ENCODE measurements at regions not wholly inside any gene's neighbourhood (a gene's known extent, or its start where the extent isn't known, plus 50 kb on each side); places are given as distances from the start of the nearest gene placed in this dataset.

DNA sequence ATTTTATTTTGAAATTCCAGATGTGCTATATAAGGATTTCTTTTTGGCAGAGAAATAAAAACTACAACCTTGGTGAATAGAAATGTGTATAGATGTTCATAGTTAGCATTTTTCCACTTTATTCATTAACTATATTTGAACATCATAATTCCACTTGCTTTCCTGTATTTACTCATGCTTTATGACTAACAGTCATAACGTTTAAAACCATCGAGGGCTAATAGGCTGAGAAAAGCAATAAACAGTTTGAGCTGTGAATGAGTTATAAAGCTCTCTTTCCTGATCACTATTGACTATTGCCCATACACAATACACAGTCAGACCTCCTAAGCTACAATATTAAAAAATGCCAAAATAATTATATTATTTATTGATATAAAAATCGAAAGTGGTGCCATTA, 502.1 kb upstream of the RASGRP1 start:
- H3K27ac ChIP-seq (ENCODE audit: low read length): no peak overlapping the region
- H3F3A ChIP-seq (ENCODE audit: insufficient read depth, low read length, poor library complexity, severe bottlenecking): no peaks in the 10 kb centered on the region
- no peak overlapping the region for H2AFZ ChIP-seq (ENCODE audit: low read depth, low read length)
- no peaks in the 10 kb centered on the region for H3K27me3 ChIP-seq (ENCODE audit: insufficient read depth, low read depth, low read length)
- no peaks in the 10 kb centered on the region for H3K79me2 ChIP-seq (replicated peaks; ENCODE audit: insufficient read depth, low read length)
- TF ChIP-seq RAD21 (conservative IDR thresholded peaks at IDR 0.05) (no peak), TAF1 (IDR thresholded peaks at IDR 0.05; ENCODE audit: low read depth) (no peak), SMC3 (conservative IDR thresholded peaks at IDR 0.05; ENCODE audit: poor library complexity) (no peak), MXI1 (conservative IDR thresholded peaks at IDR 0.05; ENCODE audit: poor library complexity, severe bottlenecking) (no peak), EZH2 (IDR thresholded peaks at IDR 0.05; ENCODE audit: borderline replicate concordance, insufficient read depth, low read length, poor library complexity, severe bottlenecking) (no peak), EP300 (conservative IDR thresholded peaks at IDR 0.05; ENCODE audit: poor library complexity, severe bottlenecking) (no peak), POLR2AphosphoS5 (IDR thresholded peaks at IDR 0.05) (no peak)
- TF ChIP-seq, protein P1, sequence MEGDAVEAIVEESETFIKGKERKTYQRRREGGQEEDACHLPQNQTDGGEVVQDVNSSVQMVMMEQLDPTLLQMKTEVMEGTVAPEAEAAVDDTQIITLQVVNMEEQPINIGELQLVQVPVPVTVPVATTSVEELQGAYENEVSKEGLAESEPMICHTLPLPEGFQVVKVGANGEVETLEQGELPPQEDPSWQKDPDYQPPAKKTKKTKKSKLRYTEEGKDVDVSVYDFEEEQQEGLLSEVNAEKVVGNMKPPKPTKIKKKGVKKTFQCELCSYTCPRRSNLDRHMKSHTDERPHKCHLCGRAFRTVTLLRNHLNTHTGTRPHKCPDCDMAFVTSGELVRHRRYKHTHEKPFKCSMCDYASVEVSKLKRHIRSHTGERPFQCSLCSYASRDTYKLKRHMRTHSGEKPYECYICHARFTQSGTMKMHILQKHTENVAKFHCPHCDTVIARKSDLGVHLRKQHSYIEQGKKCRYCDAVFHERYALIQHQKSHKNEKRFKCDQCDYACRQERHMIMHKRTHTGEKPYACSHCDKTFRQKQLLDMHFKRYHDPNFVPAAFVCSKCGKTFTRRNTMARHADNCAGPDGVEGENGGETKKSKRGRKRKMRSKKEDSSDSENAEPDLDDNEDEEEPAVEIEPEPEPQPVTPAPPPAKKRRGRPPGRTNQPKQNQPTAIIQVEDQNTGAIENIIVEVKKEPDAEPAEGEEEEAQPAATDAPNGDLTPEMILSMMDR (IDR thresholded peaks at IDR 0.05; ENCODE audit: poor library complexity, severe bottlenecking): no peak
- TF ChIP-seq, protein P2, sequence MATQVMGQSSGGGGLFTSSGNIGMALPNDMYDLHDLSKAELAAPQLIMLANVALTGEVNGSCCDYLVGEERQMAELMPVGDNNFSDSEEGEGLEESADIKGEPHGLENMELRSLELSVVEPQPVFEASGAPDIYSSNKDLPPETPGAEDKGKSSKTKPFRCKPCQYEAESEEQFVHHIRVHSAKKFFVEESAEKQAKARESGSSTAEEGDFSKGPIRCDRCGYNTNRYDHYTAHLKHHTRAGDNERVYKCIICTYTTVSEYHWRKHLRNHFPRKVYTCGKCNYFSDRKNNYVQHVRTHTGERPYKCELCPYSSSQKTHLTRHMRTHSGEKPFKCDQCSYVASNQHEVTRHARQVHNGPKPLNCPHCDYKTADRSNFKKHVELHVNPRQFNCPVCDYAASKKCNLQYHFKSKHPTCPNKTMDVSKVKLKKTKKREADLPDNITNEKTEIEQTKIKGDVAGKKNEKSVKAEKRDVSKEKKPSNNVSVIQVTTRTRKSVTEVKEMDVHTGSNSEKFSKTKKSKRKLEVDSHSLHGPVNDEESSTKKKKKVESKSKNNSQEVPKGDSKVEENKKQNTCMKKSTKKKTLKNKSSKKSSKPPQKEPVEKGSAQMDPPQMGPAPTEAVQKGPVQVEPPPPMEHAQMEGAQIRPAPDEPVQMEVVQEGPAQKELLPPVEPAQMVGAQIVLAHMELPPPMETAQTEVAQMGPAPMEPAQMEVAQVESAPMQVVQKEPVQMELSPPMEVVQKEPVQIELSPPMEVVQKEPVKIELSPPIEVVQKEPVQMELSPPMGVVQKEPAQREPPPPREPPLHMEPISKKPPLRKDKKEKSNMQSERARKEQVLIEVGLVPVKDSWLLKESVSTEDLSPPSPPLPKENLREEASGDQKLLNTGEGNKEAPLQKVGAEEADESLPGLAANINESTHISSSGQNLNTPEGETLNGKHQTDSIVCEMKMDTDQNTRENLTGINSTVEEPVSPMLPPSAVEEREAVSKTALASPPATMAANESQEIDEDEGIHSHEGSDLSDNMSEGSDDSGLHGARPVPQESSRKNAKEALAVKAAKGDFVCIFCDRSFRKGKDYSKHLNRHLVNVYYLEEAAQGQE (IDR thresholded peaks at IDR 0.05; ENCODE audit: borderline replicate concordance): no peak
- H3K4me3 ChIP-seq (ENCODE audit: low read length): no peak overlapping the region
- H3K36me3 ChIP-seq (ENCODE audit: insufficient read depth, low read length): no peaks in the 10 kb centered on the region
- H3K4me2 ChIP-seq (ENCODE audit: low read length): no peak overlapping the region
- no peaks in the 10 kb centered on the region for H4K20me1 ChIP-seq (ENCODE audit: insufficient read depth)
- no peaks in the 10 kb centered on the region for H3K9me2 ChIP-seq (ENCODE audit: insufficient read depth, low read length)
- H3K9ac ChIP-seq (ENCODE audit: low read length): no peak overlapping the region
- no peaks in the 10 kb centered on the region for H3K9me3 ChIP-seq (ENCODE audit: low read length)

DNA sequence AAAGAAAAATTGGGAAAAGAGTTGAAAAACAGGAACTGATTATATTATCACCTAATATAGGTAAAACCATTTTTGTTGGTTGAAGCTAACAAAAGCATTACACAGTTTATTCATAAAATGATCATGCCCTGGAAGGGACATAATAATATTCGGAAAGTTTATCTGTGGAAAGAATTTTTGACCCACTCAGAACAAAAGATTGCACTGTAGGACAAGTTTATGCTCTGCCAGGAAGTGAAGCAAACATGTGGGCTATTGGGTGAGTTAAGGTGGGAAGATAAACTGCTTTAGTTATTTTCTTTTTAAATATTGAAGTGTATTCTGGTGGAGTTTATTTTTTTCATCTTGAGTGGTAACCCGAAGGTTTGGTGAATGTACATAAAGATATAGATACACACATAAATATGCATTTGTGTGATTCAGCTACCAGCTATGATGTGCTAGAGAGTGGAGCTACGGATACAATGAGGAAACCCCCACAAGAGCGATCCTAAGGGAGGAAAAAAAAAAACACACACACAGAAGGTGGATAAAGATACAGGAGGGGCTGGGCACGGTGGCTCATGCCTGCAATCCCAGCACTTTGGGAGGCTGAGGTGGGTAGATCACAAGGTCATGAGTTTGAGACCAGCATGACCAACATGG, 506.4 kb upstream of the THBS1 start:
- no peak for TF ChIP-seq RAD21 (conservative IDR thresholded peaks at IDR 0.05)
- TF ChIP-seq EP300 (conservative IDR thresholded peaks at IDR 0.05; ENCODE audit: poor library complexity, severe bottlenecking): no peak
- TF ChIP-seq, protein P2 (IDR thresholded peaks at IDR 0.05; ENCODE audit: borderline replicate concordance): no peak
- no peak for TF ChIP-seq MXI1 (conservative IDR thresholded peaks at IDR 0.05; ENCODE audit: poor library complexity, severe bottlenecking)
- no peak for TF ChIP-seq SMC3 (conservative IDR thresholded peaks at IDR 0.05; ENCODE audit: poor library complexity)
- TF ChIP-seq, protein P1 (IDR thresholded peaks at IDR 0.05; ENCODE audit: poor library complexity, severe bottlenecking): no peak
- no peaks in the 10 kb centered on the region for H3K9me2 ChIP-seq (ENCODE audit: insufficient read depth, low read length)
- H3K27me3 ChIP-seq (ENCODE audit: insufficient read depth, low read depth, low read length): no peaks in the 10 kb centered on the region
- no peak overlapping the region for H3K4me2 ChIP-seq (ENCODE audit: low read length)
- no peak overlapping the region for H3K27ac ChIP-seq (ENCODE audit: low read length)
- no peak overlapping the region for H2AFZ ChIP-seq (ENCODE audit: low read depth, low read length)
- no peaks in the 10 kb centered on the region for H3K36me3 ChIP-seq (ENCODE audit: insufficient read depth, low read length)
- no peaks in the 10 kb centered on the region for H3K79me2 ChIP-seq (replicated peaks; ENCODE audit: insufficient read depth, low read length)
- H3K9ac ChIP-seq (ENCODE audit: low read length): no peak overlapping the region
- H3K4me3 ChIP-seq (ENCODE audit: low read length): no peak overlapping the region
- H3K9me3 ChIP-seq (ENCODE audit: low read length): no peaks in the 10 kb centered on the region
- H3F3A ChIP-seq (ENCODE audit: insufficient read depth, low read length, poor library complexity, severe bottlenecking): no peaks in the 10 kb centered on the region
- H4K20me1 ChIP-seq (ENCODE audit: insufficient read depth): no peaks in the 10 kb centered on the region
